ENCODE measurements at regions not wholly inside any gene's neighbourhood (a gene's known extent, or its start where the extent isn't known, plus 50 kb on each side); places are given as distances from the start of the nearest gene placed in this dataset.

- TF ChIP-seq, protein P1, sequence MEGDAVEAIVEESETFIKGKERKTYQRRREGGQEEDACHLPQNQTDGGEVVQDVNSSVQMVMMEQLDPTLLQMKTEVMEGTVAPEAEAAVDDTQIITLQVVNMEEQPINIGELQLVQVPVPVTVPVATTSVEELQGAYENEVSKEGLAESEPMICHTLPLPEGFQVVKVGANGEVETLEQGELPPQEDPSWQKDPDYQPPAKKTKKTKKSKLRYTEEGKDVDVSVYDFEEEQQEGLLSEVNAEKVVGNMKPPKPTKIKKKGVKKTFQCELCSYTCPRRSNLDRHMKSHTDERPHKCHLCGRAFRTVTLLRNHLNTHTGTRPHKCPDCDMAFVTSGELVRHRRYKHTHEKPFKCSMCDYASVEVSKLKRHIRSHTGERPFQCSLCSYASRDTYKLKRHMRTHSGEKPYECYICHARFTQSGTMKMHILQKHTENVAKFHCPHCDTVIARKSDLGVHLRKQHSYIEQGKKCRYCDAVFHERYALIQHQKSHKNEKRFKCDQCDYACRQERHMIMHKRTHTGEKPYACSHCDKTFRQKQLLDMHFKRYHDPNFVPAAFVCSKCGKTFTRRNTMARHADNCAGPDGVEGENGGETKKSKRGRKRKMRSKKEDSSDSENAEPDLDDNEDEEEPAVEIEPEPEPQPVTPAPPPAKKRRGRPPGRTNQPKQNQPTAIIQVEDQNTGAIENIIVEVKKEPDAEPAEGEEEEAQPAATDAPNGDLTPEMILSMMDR (conservative IDR thresholded peaks at IDR 0.05; ENCODE audit: low read depth, low read length) = no peak
- TF ChIP-seq EZH2 (IDR thresholded peaks at IDR 0.05; ENCODE audit: low read length, unreplicated experiment) (no peak), EZH2phosphoT487 (IDR thresholded peaks at IDR 0.05; ENCODE audit: borderline replicate concordance, low read length) (no peak)
Measured at GRCh38 chrX:55143621-55144020, 54.8 kb downstream of the PAGE2 start.

All from PC-3 (cell line).